ENCODE measurements at regions not wholly inside any gene's neighbourhood (a gene's known extent, or its start where the extent isn't known, plus 50 kb on each side); places are given as distances from the start of the nearest gene placed in this dataset.

DNA sequence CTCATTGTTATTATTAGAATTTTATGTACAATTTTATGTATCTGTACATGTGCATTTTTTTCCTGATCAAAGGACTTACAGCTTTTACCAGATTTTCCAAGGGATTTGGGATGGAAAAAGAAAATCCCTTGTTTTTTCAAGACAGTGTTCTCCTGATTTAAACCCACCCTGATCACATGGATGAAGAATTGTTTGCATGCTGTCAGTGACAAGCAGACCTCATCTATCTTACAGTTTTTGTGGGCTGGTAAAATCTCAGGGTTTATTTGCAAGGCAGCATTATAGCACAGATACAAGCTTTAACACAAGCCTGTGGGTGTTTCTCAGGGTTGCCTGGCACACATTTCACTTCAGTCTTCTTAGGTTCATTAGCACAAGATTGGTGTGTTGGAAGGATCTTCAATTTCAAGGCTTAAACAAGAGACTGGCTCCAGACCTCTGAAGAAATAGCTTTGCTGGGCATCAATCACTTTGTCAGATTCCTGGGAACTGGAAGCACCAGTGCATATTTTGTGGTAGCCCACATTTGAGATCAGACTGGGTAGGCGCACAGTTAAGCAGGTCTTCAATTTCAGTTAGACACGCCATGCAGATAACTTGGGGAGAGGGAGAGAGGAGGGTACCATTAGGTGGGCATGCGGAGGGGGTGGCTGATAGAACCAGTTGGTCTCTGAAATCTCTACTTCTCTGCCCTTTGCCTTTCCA is 118.0 kb downstream of the TBX5 start:
- no peaks in the 10 kb centered on the region for H3K27me3 ChIP-seq (ENCODE audit: control insufficient read depth in 2 of 2, insufficient read depth in 2 of 2, low read length in 2 of 2)
- TF ChIP-seq, protein P1, sequence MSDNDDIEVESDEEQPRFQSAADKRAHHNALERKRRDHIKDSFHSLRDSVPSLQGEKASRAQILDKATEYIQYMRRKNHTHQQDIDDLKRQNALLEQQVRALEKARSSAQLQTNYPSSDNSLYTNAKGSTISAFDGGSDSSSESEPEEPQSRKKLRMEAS (IDR thresholded peaks at IDR 0.05; ENCODE audit: insufficient read depth, insufficient read length): no peak
- no peak for TF ChIP-seq EZH2 (IDR thresholded peaks at IDR 0.05; ENCODE audit: borderline replicate concordance, low read depth, low read length, severe bottlenecking)
- TF ChIP-seq FOS (IDR thresholded peaks at IDR 0.05; ENCODE audit: borderline replicate concordance, insufficient read depth, low read length): no peak
- no peak for TF ChIP-seq POLR2A (IDR thresholded peaks at IDR 0.05; ENCODE audit: low read depth, low read length)
- TF ChIP-seq, protein P2, sequence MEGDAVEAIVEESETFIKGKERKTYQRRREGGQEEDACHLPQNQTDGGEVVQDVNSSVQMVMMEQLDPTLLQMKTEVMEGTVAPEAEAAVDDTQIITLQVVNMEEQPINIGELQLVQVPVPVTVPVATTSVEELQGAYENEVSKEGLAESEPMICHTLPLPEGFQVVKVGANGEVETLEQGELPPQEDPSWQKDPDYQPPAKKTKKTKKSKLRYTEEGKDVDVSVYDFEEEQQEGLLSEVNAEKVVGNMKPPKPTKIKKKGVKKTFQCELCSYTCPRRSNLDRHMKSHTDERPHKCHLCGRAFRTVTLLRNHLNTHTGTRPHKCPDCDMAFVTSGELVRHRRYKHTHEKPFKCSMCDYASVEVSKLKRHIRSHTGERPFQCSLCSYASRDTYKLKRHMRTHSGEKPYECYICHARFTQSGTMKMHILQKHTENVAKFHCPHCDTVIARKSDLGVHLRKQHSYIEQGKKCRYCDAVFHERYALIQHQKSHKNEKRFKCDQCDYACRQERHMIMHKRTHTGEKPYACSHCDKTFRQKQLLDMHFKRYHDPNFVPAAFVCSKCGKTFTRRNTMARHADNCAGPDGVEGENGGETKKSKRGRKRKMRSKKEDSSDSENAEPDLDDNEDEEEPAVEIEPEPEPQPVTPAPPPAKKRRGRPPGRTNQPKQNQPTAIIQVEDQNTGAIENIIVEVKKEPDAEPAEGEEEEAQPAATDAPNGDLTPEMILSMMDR (IDR thresholded peaks at IDR 0.05; ENCODE audit: extremely low read depth in 1 of 2, insufficient read depth in 1 of 2, low read depth in 1 of 2, low read length in 2 of 2): no peak
- no peak for TF ChIP-seq MYC (IDR thresholded peaks at IDR 0.05; ENCODE audit: low read depth, low read length)
- no peak overlapping the region for H3K4me2 ChIP-seq (ENCODE audit: insufficient read depth, low read length)
- CTCF ChIA-PET: no interaction called here
- H2AFZ ChIP-seq (ENCODE audit: low read depth, low read length): no peak overlapping the region
- no peaks in the 10 kb centered on the region for H3K4me1 ChIP-seq (ENCODE audit: control insufficient read depth, extremely low read depth, insufficient read depth, low read length)
- no peaks in the 10 kb centered on the region for H3K9me1 ChIP-seq (replicated peaks; ENCODE audit: control insufficient read depth, extremely low read depth, insufficient read depth, low read length)
- no peak overlapping the region for H3K9ac ChIP-seq (replicated peaks; ENCODE audit: extremely low read depth, insufficient read depth, low read length)
- no peaks in the 10 kb centered on the region for H3K79me2 ChIP-seq (ENCODE audit: control insufficient read depth, insufficient read depth, low read length)
- peaks cover 2% of the 10 kb centered on the region for H3K9me3 ChIP-seq (replicated peaks; ENCODE audit: control insufficient read depth, insufficient read depth, low read length)
- H3K36me3 ChIP-seq (ENCODE audit: control insufficient read depth in 2 of 2, extremely low read depth in 1 of 2, insufficient read depth in 2 of 2, low read length in 2 of 2): no peaks in the 10 kb centered on the region
- no peak overlapping the region for H3K27ac ChIP-seq (ENCODE audit: insufficient read depth, low read depth, low read length)
- dilution Hi-C loops (cut with MboI; ENCODE audit: extremely low pct_ligation_motif_present, low sequenced_read_pairs): no loop called here
- FAIRE-seq: no peak
- intact Hi-C loops (cut with micrococcal nuclease): no loop called here
- DNase-seq (ENCODE audit: low read depth, low spot score): no peak
- POLR2A ChIA-PET: no interaction called here
- H4K20me1 ChIP-seq (replicated peaks; ENCODE audit: control insufficient read depth, extremely low read depth, insufficient read depth, low read length): no peaks in the 10 kb centered on the region
- BruUV-seq (replicated peaks): no TSS peak
- no peak overlapping the region for H3K4me3 ChIP-seq (replicated peaks in 1 of 3; ENCODE audit: insufficient read depth in 1 of 3, low read depth in 1 of 3, low read length in 3 of 3)

All from endothelial cell of umbilical vein (primary cell).